ENCODE measurements at regions not wholly inside any gene's neighbourhood (a gene's known extent, or its start where the extent isn't known, plus 50 kb on each side); places are given as distances from the start of the nearest gene placed in this dataset.

GRCh38 chr2:14081521-14081920, 551.0 kb upstream of the LRATD1 start:
- TF ChIP-seq PHF8 (conservative IDR thresholded peaks at IDR 0.05; ENCODE audit: low read depth, low read length) = no peak
- no peak for TF ChIP-seq ATF2 (IDR thresholded peaks at IDR 0.05; ENCODE audit: low read length)
- no peak for TF ChIP-seq POLR2AphosphoS5 (IDR thresholded peaks at IDR 0.05; ENCODE audit: low read depth, low read length)
- no peak for TF ChIP-seq SRF (IDR thresholded peaks at IDR 0.05; ENCODE audit: low read depth, low read length)
- TF ChIP-seq SIX5 (IDR thresholded peaks at IDR 0.05; ENCODE audit: low read depth, low read length) = no peak
- TF ChIP-seq SAP30 (IDR thresholded peaks at IDR 0.05; ENCODE audit: insufficient read depth, insufficient replicate concordance, low read length) = no peak
- TF ChIP-seq KDM5A (IDR thresholded peaks at IDR 0.05; ENCODE audit: low read length) = no peak
- no peak for TF ChIP-seq TBP (IDR thresholded peaks at IDR 0.05; ENCODE audit: low read depth, low read length)
- TF ChIP-seq NANOG (IDR thresholded peaks at IDR 0.05; ENCODE audit: insufficient read depth, low read depth, low read length, poor library complexity, severe bottlenecking) = no peak
- TF ChIP-seq, protein P1, sequence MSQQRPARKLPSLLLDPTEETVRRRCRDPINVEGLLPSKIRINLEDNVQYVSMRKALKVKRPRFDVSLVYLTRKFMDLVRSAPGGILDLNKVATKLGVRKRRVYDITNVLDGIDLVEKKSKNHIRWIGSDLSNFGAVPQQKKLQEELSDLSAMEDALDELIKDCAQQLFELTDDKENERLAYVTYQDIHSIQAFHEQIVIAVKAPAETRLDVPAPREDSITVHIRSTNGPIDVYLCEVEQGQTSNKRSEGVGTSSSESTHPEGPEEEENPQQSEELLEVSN (IDR thresholded peaks at IDR 0.05) = no peak
- DNase-seq (ENCODE audit: low read depth in 1 of 2, low spot score in 2 of 2) (no peak), FAIRE-seq (no peak)
- Histone ChIP-seq H3K27me3 (replicated peaks in 1 of 4; ENCODE audit: control insufficient read depth in 3 of 4, extremely low read depth in 1 of 4, insufficient read depth in 3 of 4, low read length in 3 of 4) (no peaks in the 10 kb centered on the region), H3K14ac (ENCODE audit: insufficient read length) (no peak overlapping the region), H4K8ac (ENCODE audit: extremely low read depth, insufficient read depth, low read length) (no peak overlapping the region), H3K23ac (ENCODE audit: insufficient read length) (no peak overlapping the region), H2BK12ac (ENCODE audit: low read depth, low read length) (no peak overlapping the region), H3K4me1 (replicated peaks in 1 of 4; ENCODE audit: control insufficient read depth in 3 of 4, insufficient read depth in 4 of 4, low read length in 3 of 4) (peaks cover 0 to 3% (median 1%) of the 10 kb centered on the region in 4 experiments; a peak in 2 of 7 replicates), H3K36me3 (ENCODE audit: control insufficient read depth in 2 of 4, insufficient read depth in 4 of 4, low read length in 3 of 4) (no peaks in the 10 kb centered on the region), H3K4me3 (ENCODE audit: extremely low read depth in 1 of 4, insufficient read depth in 2 of 4, low read depth in 3 of 4, low read length in 4 of 4) (no peak overlapping the region), H4K5ac (ENCODE audit: insufficient read length, low read depth, low read length) (no peak overlapping the region), H2BK15ac (ENCODE audit: low read length) (no peak overlapping the region), H3K23me2 (ENCODE audit: low read depth, low read length) (no peaks in the 10 kb centered on the region; the same call in 1 of the 2 replicates), H4K91ac (replicated peaks; ENCODE audit: insufficient read length, low read length) (no peak overlapping the region), H3K4me2 (ENCODE audit: insufficient read depth in 1 of 2, low read depth in 2 of 2, low read length in 2 of 2) (no peak overlapping the region), H2AK5ac (ENCODE audit: low read depth, low read length) (no peak overlapping the region), H3K56ac (replicated peaks; ENCODE audit: insufficient read length, low read depth, low read length) (no peak overlapping the region), H3K79me1 (ENCODE audit: low read depth, low read length) (no peaks in the 10 kb centered on the region), H2BK120ac (replicated peaks; ENCODE audit: low read depth, low read length) (no peak overlapping the region), H3K4ac (replicated peaks; ENCODE audit: insufficient read length, low read depth, low read length) (no peak overlapping the region), H3K9ac (replicated peaks in 1 of 4; ENCODE audit: extremely low read depth in 1 of 4, low read depth in 3 of 4, low read length in 3 of 4) (no peak overlapping the region), H4K20me1 (replicated peaks in 1 of 2; ENCODE audit: control insufficient read depth in 1 of 2, insufficient read depth in 2 of 2, low read length in 2 of 2) (no peaks in the 10 kb centered on the region), H2BK5ac (ENCODE audit: low read depth, low read length) (no peak overlapping the region), H3K79me2 (ENCODE audit: control insufficient read depth in 1 of 2, insufficient read depth in 2 of 2, low read length in 2 of 2) (no peaks in the 10 kb centered on the region), H2BK20ac (ENCODE audit: low read length) (no peak overlapping the region), H3K9me3 (ENCODE audit: insufficient read depth in 2 of 2, low read depth in 1 of 2, low read length in 1 of 2) (no peaks in the 10 kb centered on the region), H3K18ac (ENCODE audit: extremely low read depth, low read length) (no peak overlapping the region), H3K27ac (ENCODE audit: low read depth, low read length) (no peak overlapping the region), H2AFZ (ENCODE audit: low read length) (no peak overlapping the region)
- WGBS, 2 experiments (ENCODE audit: extremely low coverage in 1 of 2, insufficient coverage in 1 of 2, insufficient read length in 1 of 2, insufficient replicate concordance in 2 of 2, low coverage in 1 of 2, low lambda C conversion rate in 2 of 2, missing lambda C conversion rate in 1 of 2) = 93% methylated on average over 1 of the region's 1 CpG; no CpG with 5 or more reads in 1 of the 2 experiments
- ChIA-PET POLR2A (ENCODE audit: partially characterized antibody) (no interaction called here), CTCF (ENCODE audit: partially characterized antibody) (no interaction called here)

Data from H1 (cell line).